Endothelial cell of umbilical vein (primary cell): ENCODE measurements at regions not wholly inside any gene's neighbourhood (a gene's known extent, or its start where the extent isn't known, plus 50 kb on each side); places are given as distances from the start of the nearest gene placed in this dataset.

Source experiments
- BruUV-seq: library from RNA; stranded (reverse); fragments of 400-500 nt; replicated peaks from 2 replicates; lab custom pipeline; 2021; lab: Mats Ljungman, UMichigan
- CTCF ChIA-PET: fragments of 300-600, 350-600 bp; sonication (Branson Sonifier 250); formaldehyde crosslinking; loops from one replicate; lab custom pipeline; 2021; ENCODE audit warnings: antibody characterized with exemption, inconsistent platforms; lab: Charles Lee
- POLR2A ChIA-PET: fragments of 300-600, 350-600 bp; sonication (Branson Sonifier 250); formaldehyde crosslinking; loops from one replicate; lab custom pipeline; 2021; ENCODE audit warnings: antibody characterized with exemption, inconsistent platforms; lab: Charles Lee
- DNase-seq: peaks from one replicate; pipeline ENCODE4 v3.0.0-alpha.2; 2011; ENCODE audit warnings: low read depth, low spot score
- FAIRE-seq: peaks from 2 replicates; lab custom pipeline; 2011; peaks lifted over from hg19 to GRCh38; lab: Jason Lieb, UNC
- H2AFZ ChIP-seq: 2 replicates; pipeline ENCODE4 v1.6.0; 2012; ENCODE audit warnings: low read depth, low read length, control low read depth, inconsistent platforms
- H3K27ac ChIP-seq: 2 replicates; pipeline ENCODE4 v1.5.1; 2011; ENCODE audit warnings: low read depth, mild to moderate bottlenecking, control low read depth, low read length, moderate library complexity; ENCODE audit not compliant: insufficient read depth
- H3K27me3 ChIP-seq, 2 experiments: 2 replicates each; pipeline versions ENCODE4 v1.6.0 to v1.6.1; 2011; ENCODE audit warnings: low read length in 2 of 2, mixed read lengths in 1 of 2; ENCODE audit not compliant: control insufficient read depth in 2 of 2, insufficient read depth in 2 of 2
- H3K36me3 ChIP-seq, 2 experiments: 2 replicates in 1 of 2; 3 replicates in 1 of 2; pipeline ENCODE4 v1.5.1; 2011; ENCODE audit warnings: low read length in 2 of 2, mild to moderate bottlenecking in 1 of 2, moderate library complexity in 1 of 2; ENCODE audit not compliant: control insufficient read depth in 2 of 2, insufficient read depth in 2 of 2; ENCODE audit errors: extremely low read depth in 1 of 2
- H3K4me1 ChIP-seq: 3 replicates; pipeline ENCODE4 v1.5.1; 2011; ENCODE audit warnings: mild to moderate bottlenecking, low read length; ENCODE audit not compliant: control insufficient read depth, insufficient read depth; ENCODE audit errors: extremely low read depth
- H3K4me2 ChIP-seq: 2 replicates; pipeline ENCODE4 v1.6.1; 2011; ENCODE audit warnings: low read length, control low read depth, mixed read lengths; ENCODE audit not compliant: insufficient read depth
- H3K4me3 ChIP-seq, 3 experiments: fragments of 200-600 bp in 1 of 3; sonication (generic), shearing (Covaris generic) in 1 of 3; replicated peaks in 1 of 3; 2 replicates each; pipeline ENCODE4 v1.5.1; 2011 to 2016; ENCODE audit warnings: control low read depth in 3 of 3, low read length in 3 of 3, mild to moderate bottlenecking in 2 of 3, inconsistent platforms in 1 of 3, low read depth in 1 of 3, moderate library complexity in 1 of 3; ENCODE audit not compliant: insufficient read depth in 1 of 3
- H3K79me2 ChIP-seq: 2 replicates; pipeline ENCODE4 v1.6.0; 2012; ENCODE audit warnings: low read length, inconsistent platforms; ENCODE audit not compliant: control insufficient read depth, insufficient read depth
- H3K9ac ChIP-seq: replicated peaks from 2 replicates; pipeline ENCODE3; 2011; ENCODE audit warnings: low read length, control low read depth; ENCODE audit not compliant: insufficient read depth; ENCODE audit errors: extremely low read depth
- H3K9me1 ChIP-seq: replicated peaks from 3 replicates; pipeline ENCODE4 v1.6.0; 2011; ENCODE audit warnings: mild to moderate bottlenecking, low read length; ENCODE audit not compliant: control insufficient read depth, insufficient read depth; ENCODE audit errors: extremely low read depth
- H3K9me3 ChIP-seq: replicated peaks from 2 replicates; pipeline ENCODE4 v1.5.1; 2012; ENCODE audit warnings: low read length, inconsistent platforms; ENCODE audit not compliant: control insufficient read depth, insufficient read depth
- H4K20me1 ChIP-seq: replicated peaks from 2 replicates; pipeline ENCODE3; 2011; ENCODE audit warnings: mild to moderate bottlenecking, low read length; ENCODE audit not compliant: control insufficient read depth, insufficient read depth; ENCODE audit errors: extremely low read depth
- EZH2 ChIP-seq: IDR thresholded peaks from 2 replicates; pipeline ENCODE4 v1.6.1; 2012; ENCODE audit warnings: borderline replicate concordance, low read depth, mild to moderate bottlenecking, moderate library complexity, low read length, inconsistent platforms; ENCODE audit not compliant: severe bottlenecking
- FOS ChIP-seq: IDR thresholded peaks from 2 replicates; pipeline ENCODE4 v1.6.1; 2011; ENCODE audit warnings: mild to moderate bottlenecking, low read length, moderate library complexity, borderline replicate concordance; ENCODE audit not compliant: insufficient read depth
- GATA2 ChIP-seq: IDR thresholded peaks from 2 replicates; pipeline ENCODE4 v1.7.0; 2011; ENCODE audit warnings: low read depth, mild to moderate bottlenecking, moderate library complexity, mixed read lengths, low read length; ENCODE audit not compliant: insufficient read length, insufficient read depth
- JUN ChIP-seq: IDR thresholded peaks from 2 replicates; pipeline ENCODE4 v1.6.1; 2011; ENCODE audit warnings: borderline replicate concordance, low read depth; ENCODE audit not compliant: insufficient read length, insufficient read depth
- POLR2A ChIP-seq: IDR thresholded peaks from 2 replicates; pipeline ENCODE4 v1.6.1; 2012; ENCODE audit warnings: low read depth, mild to moderate bottlenecking, control low read depth, low read length
- dilution Hi-C: fragments of 300-500 bp; cut with MboI; formaldehyde crosslinking; loops from one replicate; pipeline ENCODE4 v1.15.0; 2019; ENCODE audit warnings: low sequenced_read_pairs; ENCODE audit not compliant: extremely low pct_ligation_motif_present
- intact Hi-C: fragments of 100-400 bp; cut with micrococcal nuclease; formaldehyde crosslinking; loops from one replicate; pipeline ENCODE4 v1.10.0; 2022
- TF ChIP-seq, protein P1 (sequence below), 2 donors: IDR thresholded peaks; 1 replicate in 1 of 2; 2 replicates in 1 of 2; pipeline ENCODE4 v1.5.1; 2011; ENCODE audit warnings: low read length in 2 of 2, mild to moderate bottlenecking in 2 of 2, moderate library complexity in 2 of 2, control low read depth in 1 of 2, inconsistent platforms in 1 of 2, low read depth in 1 of 2; ENCODE audit not compliant: insufficient read depth in 1 of 2; ENCODE audit errors: extremely low read depth in 1 of 2
- TF ChIP-seq, protein P2 (sequence below): IDR thresholded peaks from 2 replicates; pipeline ENCODE4 v1.6.1; 2011; ENCODE audit not compliant: insufficient read depth, insufficient read length

DNA sequence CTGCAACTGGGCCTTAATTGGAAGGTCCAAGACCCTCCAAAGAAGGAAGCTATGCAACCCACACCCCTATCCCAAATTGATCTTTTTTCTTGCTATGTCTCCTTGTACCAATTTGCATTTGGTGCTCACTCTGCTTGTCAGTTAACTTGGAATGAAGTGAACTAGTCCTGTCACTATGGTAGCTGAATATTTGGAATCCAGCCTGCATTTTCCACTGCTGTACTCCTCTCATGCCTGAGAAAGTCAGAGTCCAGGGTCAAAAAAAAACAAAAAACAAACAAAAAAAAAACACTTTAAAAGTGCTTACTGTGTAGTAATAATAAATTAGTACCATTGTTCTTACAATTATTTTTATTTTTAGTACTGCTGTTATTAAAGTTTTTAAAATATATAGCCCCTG, 462.8 kb upstream of the SLC8A1 start:
- ChIA-PET POLR2A (no interaction called here), CTCF (no interaction called here)
- DNase-seq (no peak), FAIRE-seq (no peak)
- no peaks in the 10 kb centered on the region for H3K27me3 ChIP-seq
- intact Hi-C loops (no loop called here), dilution Hi-C loops (no loop called here)
- no peak overlapping the region for H3K27ac ChIP-seq
- TF ChIP-seq, protein P1, sequence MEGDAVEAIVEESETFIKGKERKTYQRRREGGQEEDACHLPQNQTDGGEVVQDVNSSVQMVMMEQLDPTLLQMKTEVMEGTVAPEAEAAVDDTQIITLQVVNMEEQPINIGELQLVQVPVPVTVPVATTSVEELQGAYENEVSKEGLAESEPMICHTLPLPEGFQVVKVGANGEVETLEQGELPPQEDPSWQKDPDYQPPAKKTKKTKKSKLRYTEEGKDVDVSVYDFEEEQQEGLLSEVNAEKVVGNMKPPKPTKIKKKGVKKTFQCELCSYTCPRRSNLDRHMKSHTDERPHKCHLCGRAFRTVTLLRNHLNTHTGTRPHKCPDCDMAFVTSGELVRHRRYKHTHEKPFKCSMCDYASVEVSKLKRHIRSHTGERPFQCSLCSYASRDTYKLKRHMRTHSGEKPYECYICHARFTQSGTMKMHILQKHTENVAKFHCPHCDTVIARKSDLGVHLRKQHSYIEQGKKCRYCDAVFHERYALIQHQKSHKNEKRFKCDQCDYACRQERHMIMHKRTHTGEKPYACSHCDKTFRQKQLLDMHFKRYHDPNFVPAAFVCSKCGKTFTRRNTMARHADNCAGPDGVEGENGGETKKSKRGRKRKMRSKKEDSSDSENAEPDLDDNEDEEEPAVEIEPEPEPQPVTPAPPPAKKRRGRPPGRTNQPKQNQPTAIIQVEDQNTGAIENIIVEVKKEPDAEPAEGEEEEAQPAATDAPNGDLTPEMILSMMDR (IDR thresholded peaks at IDR 0.05; ENCODE audit: extremely low read depth in 1 of 2, insufficient read depth in 1 of 2, low read depth in 1 of 2, low read length in 2 of 2) = no peak
- TF ChIP-seq POLR2A (no peak), EZH2 (no peak), GATA2 (no peak), JUN (no peak), FOS (no peak)
- TF ChIP-seq, protein P2, sequence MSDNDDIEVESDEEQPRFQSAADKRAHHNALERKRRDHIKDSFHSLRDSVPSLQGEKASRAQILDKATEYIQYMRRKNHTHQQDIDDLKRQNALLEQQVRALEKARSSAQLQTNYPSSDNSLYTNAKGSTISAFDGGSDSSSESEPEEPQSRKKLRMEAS = no peak
- no TSS peak for BruUV-seq
- H3K4me3 ChIP-seq = no peak overlapping the region
- H3K36me3 ChIP-seq = no peaks in the 10 kb centered on the region
- no peak overlapping the region for H3K4me2 ChIP-seq
- H3K9me1 ChIP-seq = no peaks in the 10 kb centered on the region
- H3K9ac ChIP-seq = no peak overlapping the region
- no peaks in the 10 kb centered on the region for H3K9me3 ChIP-seq
- H2AFZ ChIP-seq = no peak overlapping the region
- no peaks in the 10 kb centered on the region for H4K20me1 ChIP-seq
- no peaks in the 10 kb centered on the region for H3K4me1 ChIP-seq
- H3K79me2 ChIP-seq = no peaks in the 10 kb centered on the region
